Activated gamma-delta T cell treated with Interleukin-2 at 50 U/mL for 16 hours (primary cell): ENCODE measurements at regions not wholly inside any gene's neighbourhood (a gene's known extent, or its start where the extent isn't known, plus 50 kb on each side); places are given as distances from the start of the nearest gene placed in this dataset.

Source experiments
- DNase-seq: peaks from one replicate; pipeline ENCODE4 v3.0.0-alpha.2; 2020

DNA sequence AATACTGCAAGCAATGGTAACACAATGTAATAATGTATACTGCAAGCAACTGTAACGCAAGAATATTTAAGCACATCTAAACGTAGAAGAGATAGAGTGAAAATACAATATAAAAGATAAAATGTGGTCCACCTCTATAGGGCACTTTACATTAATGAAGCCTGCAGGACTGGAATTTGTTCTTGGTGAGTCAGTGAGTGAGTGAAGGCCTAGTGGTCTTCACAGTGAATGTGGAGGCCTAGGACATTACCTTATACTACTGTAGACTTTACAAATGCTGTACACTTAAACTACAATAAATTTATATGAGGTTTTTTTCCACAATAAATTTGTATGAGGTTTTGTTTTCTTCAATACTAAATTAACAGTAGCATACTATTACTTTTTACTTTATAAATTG lies 287.4 kb upstream of the SNX7 start:
- no peak for DNase-seq

DNA sequence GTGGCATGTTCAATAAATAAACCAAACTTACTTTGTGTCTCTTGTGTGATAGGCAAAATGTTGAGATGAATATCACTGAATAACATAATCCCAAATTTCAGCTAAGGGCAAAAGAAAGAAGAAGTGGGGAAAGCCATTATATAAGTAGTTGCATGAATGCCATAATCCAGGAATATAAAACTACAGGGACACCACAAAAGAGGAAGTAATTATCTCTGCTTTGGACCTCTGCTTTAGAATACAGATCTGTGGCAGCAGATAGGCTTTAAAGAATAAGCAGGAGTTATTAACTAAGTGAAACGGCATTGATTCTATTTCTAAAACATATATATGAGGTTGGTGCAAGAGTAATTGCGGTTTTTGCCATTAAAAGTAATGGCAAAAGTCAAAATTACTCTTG lies 288.5 kb upstream of the SNX7 start:
- no peak for DNase-seq

GRCh38 chr1:98371764-98372163 lies 289.8 kb upstream of the SNX7 start:
- DNase-seq = no peak

DNA sequence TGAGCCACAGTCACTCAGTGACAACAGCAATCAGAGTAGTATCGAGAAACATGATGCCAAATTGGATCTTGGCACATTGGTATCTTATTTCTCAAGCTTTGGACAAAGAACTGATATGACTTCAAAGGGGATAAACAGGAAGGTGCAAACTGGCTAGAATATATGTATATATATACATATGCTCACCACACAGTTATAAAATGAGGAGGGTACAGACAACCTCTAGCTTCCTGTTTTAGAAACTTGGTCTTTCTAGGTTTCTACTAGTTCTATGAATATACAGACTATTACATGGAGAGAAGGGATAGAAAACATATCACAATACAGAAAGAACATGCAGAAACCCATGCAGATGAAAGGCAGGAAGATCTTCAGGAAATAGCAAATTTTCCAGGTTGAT lies 292.1 kb upstream of the SNX7 start:
- DNase-seq = no peak

DNA sequence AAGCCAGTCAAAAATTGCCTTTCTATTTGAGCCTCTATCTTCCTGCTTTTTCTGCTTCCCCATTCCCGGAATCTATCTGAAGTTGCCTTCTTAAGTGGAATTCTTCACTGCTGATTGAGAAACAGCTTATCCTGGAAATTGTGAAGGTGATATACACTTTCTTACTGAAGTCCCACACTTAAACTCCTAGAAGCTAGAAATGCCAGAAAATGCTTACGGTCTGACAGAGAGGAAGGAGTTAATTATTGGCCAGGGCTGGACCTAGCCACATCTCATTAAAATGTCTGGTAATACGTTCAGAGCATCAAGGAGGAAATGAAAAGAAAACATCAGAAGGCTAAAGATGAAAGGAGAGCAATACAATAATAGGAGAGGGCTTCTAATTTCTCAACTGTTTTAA lies 292.5 kb upstream of the SNX7 start:
- DNase-seq = no peak

DNA sequence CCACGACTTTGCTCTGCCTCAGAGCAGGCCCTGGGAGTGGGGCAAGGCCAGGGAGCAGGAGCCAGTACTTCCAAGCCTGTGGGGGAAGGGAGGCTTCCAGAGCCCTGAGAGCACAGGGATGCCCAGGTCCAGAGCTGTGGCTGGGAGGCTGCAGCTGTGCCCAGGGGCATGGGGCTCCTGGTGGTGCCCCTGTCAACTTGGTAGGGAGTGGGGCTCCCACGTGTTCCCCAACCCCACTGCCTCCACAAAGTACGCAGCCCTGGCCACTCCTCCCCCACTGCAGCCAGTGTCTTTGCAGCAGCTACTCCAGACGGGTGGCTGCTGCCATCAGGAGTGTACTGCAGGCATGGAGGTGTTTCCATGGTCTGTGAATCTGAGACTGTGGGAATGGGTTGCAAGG lies 294.1 kb upstream of the SNX7 start:
- DNase-seq = no peak

DNA sequence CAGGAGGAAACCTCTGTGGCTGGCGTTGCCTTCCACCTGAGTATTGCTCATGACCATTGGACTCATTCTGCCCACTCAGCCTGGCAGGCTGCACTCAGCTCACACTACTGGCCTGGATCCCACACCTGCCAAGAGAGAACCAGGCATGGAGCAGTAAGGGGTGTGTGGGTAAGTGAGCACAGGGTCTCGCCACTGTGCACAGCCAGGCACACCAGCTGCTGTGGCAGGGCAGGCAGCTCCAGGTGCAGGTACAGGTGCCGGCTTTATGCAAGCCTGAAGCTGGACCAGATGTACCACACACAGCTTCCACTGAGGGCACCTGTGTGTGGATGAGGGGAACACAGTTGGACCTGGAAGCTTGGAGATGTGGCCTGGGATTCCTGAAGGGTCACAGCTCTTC lies 295.2 kb upstream of the SNX7 start:
- DNase-seq = no peak

DNA sequence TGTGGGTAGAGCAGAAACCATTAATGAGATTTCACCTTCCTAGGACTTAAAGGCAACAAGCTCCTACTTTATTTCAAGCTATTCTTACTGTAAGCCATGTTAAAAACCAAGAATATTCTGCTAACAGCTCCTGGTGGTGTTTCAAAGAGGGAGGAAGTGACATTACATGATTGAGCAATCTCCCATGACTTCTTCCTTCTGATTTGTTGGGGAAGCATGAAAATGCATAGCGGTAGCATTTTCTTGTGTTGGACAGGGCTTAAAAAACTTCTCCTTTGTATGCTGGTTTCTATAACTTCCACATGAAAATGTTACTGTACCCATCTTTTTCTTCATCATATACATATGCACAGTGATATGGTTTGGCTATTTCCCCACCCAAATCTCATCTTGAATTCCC lies 297.0 kb upstream of the SNX7 start:
- no peak for DNase-seq

- no peak for DNase-seq
These were observed 300.7 kb upstream of the SNX7 start for GRCh38 chr1:98360864-98361263.

- DNase-seq = no peak
These were observed 305.7 kb upstream of the SNX7 start for GRCh38 chr1:98355656-98356383.

DNA sequence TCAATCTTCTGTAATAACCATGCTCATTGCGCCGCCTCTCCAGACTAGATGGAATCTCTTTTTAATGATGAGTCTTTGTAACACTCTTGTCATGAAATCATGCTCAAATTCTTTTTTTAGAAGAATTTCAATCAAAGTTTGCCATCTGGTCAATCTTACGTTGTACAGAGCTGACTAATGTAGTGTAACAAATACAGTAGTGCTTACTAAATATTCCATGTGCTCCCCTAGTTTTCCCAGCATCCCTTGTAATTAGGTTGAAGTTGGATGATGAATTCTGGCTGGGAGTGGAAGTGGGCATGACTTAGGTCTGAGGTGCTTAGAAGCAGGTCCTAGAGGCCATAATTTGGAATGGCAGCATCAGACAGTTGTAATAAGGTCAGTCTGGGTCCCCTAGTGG lies 309.1 kb upstream of the SNX7 start:
- DNase-seq = no peak

DNA sequence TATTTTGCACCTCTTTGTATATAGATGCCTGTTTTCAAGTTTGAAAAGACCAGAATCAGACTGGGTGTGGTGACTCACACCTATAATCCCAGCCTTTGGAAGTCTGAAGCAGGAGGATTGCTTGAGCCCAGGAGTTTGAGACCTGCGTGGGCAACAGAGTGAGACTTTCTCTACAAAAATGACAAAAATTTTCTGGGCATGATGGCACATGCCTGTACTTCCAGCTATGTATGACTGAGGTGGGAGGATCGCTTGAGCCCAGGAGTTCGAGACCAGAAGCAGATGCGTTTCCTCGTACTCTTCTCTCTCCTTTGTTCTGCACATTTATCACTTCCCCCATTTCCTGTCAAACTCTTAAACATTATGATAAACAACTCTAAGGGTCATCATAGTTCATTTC lies 310.0 kb upstream of the SNX7 start:
- no peak for DNase-seq

- DNase-seq = no peak
These were observed 316.1 kb upstream of the SNX7 start for GRCh38 chr1:98345417-98345816.

DNA sequence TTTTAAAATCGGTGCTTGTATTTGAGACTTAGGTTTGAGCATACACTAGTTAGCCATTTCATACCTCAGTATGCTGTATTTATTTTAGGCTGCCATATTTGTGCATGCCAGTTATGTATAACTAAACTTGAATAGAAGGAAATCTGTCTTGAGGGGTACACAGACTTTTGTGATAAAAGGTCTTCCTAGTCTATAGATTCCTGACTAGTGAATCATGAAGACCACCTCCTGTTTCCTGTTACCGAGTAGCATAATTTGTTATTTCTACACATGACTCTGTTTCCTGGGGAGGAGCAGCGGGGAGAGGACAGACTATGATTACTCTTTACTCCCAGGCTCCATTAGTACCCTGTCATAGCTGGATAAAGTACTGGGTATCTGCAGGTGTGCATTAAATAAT lies 316.8 kb upstream of the SNX7 start:
- no peak for DNase-seq

DNA sequence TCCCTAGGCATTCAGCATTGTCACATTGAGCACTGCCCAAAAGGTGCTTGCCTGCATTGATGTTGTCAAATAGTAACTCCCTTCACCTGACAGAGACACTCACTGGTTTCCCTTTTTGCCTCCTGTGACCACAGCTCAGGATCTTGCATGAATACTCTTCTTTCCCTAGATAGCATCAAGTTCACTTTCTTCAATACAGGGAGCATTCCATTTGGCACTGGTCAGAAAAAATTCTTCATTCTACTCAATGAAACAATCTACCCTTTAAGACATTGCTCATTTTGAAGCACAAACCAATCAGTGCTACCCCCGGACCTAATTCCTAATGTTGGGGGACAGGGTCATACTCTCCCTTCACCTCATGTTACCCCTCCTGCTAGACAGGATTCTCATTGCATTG lies 319.0 kb upstream of the SNX7 start:
- no peak for DNase-seq

- no peak for DNase-seq
These were observed 321.0 kb upstream of the SNX7 start for GRCh38 chr1:98340511-98340910.

DNA sequence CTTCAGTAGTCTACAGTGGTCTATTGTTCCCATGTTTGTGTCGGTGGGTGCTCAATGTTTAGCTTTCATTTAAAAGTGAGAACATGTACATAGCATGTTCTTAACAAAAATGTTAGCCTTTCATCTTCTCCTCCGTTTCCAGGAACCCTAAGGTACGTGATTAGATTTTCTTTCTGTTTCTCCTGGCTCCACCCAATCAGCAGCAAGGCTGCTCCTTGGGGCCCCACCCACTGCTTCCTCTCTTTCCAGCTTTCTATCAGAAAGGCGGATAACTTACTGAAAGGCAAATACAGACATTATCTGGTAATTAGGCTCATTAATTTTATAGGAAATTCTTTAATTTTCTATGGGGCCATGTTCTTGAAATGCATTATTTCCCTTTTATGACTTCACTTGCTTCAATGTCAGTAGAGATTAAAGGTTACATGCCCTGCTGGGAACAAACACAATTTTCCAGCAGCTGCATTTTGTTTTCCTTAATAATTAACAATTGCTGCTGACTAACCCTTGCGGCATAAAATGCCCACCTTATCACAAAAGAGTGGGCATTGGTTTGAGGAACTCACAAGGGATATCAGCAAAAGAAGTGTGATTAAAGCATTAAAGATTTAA lies 324.9 kb upstream of the SNX7 start:
- no peak for DNase-seq

GRCh38 chr1:98333936-98334335 lies 327.6 kb upstream of the SNX7 start:
- no peak for DNase-seq

- DNase-seq = no peak
These were observed 328.1 kb upstream of the SNX7 start for GRCh38 chr1:98333406-98333805.

DNA sequence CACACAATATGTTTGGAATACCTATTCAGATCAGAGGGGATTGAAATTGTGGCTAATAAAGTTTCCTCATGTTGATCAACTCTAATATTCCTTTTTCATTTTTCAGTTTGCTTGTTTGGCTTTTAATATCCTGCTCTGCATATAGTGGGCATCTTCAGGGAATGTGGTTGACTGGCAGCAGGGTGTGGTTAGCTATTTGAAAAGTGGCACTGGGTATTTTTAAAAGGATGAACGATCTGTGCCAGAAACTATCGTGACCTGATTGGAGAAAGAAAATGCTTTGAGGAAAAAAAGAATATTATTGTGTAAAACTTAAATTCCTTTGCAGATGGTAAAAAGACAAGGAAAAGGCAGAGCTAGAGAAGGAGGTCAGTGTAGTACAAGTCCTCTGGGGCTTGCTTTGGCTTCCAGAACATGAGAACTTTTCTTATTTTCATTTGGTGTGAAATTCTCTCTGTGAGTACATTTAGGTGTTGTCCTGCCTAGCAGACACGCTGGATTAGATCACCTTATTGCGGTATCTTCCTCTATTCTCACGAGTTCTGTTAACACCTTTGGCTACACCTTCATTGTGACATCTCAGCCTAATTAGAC lies 329.7 kb upstream of the SNX7 start:
- no peak for DNase-seq

GRCh38 chr1:98331243-98331642 lies 330.3 kb upstream of the SNX7 start:
- no peak for DNase-seq

DNA sequence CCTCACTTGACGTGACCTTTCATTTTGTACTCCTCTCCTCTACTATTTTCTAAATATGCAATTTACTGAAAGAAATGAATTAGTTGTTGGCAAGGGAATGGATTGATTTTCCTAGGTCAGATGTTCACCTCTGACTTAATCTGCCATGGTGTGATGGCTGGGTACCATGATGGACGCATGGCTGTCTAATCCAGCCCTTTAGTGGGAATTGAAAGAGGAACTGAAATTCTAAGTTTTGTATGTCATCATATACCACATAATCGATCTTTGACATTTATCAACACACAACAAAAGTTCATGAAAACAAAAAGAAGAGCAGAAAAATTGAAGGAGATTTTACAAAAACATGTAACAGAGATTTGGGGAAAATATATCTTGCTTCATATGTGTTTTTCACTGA lies 331.3 kb upstream of the SNX7 start:
- DNase-seq = no peak

GRCh38 chr1:98328855-98329254 lies 332.7 kb upstream of the SNX7 start:
- no peak for DNase-seq

DNA sequence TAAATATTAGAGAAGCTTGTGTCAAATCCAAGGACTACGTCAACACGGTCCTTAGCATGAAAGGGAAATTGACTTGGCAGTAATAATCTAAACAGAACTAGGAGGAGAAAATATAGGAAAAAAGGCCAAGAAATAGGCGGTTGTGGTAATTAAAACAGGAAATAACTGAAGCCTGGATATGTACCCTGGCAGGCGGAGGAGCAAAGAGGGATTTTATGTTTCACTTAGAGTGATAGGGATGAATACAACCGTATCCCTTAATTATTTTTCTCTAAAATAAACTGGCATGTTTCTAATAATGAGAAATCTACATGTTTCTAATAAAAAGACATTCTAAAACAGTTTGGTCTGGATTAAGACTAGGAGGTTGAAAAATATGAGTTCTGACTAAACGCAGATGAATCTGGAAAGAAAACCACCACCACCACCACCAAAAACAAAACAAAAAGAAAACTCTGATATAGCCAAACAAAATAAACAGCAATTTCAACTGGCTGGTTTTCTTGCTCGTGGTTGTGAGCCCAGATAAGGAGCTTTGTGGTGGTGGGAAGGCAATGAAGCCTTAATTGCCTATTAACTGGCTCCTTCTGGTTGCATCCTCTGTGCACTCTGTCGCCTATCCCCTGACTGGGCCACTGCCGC lies 334.2 kb upstream of the SNX7 start:
- no peak for DNase-seq
